ENCODE measurements at regions not wholly inside any gene's neighbourhood (a gene's known extent, or its start where the extent isn't known, plus 50 kb on each side); places are given as distances from the start of the nearest gene placed in this dataset.

GRCh38 chr20:7437311-7437710 is 502.9 kb downstream of the HAO1 start:
- no peaks in the 10 kb centered on the region for H3F3A ChIP-seq (replicated peaks; ENCODE audit: insufficient read depth)
- H3K79me2 ChIP-seq (ENCODE audit: insufficient read depth), result no peaks in the 10 kb centered on the region
- WGBS (ENCODE audit: low lambda C conversion rate), result 92% methylated on average over 3 of the region's 3 CpGs
- H4K20me1 ChIP-seq (ENCODE audit: insufficient read depth), result no peaks in the 10 kb centered on the region
- no peaks in the 10 kb centered on the region for H3K36me3 ChIP-seq (replicated peaks in 1 of 2; ENCODE audit: control insufficient read depth in 1 of 2, insufficient read depth in 2 of 2, low read length in 1 of 2)
- no peak overlapping the region for H3K9ac ChIP-seq
- H3K4me1 ChIP-seq (ENCODE audit: control insufficient read depth in 1 of 2, insufficient read depth in 2 of 2, low read depth in 1 of 2, low read length in 1 of 2), result no peaks in the 10 kb centered on the region; a peak in 1 of 4 replicates
- no peaks in the 10 kb centered on the region for H3K27me3 ChIP-seq (ENCODE audit: insufficient read depth)
- ChIA-PET POLR2A (no interaction called here), CTCF (no interaction called here)
- no peak overlapping the region for H3K4me2 ChIP-seq
- H2AFZ ChIP-seq (ENCODE audit: low read depth), result no peak overlapping the region
- H3K27ac ChIP-seq (ENCODE audit: low read depth in 2 of 2, low read length in 1 of 2), result no peak overlapping the region
- H3K9me2 ChIP-seq, result no peaks in the 10 kb centered on the region
- H3K4me3 ChIP-seq (ENCODE audit: low read depth in 2 of 2, low read length in 1 of 2), result no peak overlapping the region
- H3K9me3 ChIP-seq, result no peaks in the 10 kb centered on the region
- no peak for DNase-seq
- TF ChIP-seq GABPA (IDR thresholded peaks at IDR 0.05; ENCODE audit: low read depth) (no peak), EP300 (IDR thresholded peaks at IDR 0.05; ENCODE audit: borderline replicate concordance in 1 of 2, low read depth in 1 of 2, low read length in 1 of 2) (no peak), SIN3A (IDR thresholded peaks at IDR 0.05; ENCODE audit: borderline replicate concordance, low read depth, low read length) (no peak)

DNA sequence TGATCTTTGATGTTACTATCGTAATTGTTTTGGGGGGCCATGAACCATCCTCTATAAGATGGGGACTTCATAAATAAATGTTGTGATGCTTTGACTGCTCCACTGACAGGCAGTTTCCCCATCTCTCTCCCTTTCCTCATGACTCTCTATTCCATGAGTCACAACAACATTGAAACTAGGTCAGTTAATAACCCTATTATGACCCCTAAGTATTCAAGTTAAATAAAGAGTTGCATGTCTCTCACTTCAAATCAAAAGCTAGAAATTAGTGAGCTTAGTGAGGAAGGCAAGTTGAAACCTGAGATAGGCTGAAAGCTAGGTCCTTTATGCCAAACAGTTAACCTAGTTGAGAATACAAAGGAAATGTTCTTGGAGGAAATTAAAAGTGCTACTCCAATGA is 491.0 kb downstream of the HAO1 start:
- TF ChIP-seq, protein P1, sequence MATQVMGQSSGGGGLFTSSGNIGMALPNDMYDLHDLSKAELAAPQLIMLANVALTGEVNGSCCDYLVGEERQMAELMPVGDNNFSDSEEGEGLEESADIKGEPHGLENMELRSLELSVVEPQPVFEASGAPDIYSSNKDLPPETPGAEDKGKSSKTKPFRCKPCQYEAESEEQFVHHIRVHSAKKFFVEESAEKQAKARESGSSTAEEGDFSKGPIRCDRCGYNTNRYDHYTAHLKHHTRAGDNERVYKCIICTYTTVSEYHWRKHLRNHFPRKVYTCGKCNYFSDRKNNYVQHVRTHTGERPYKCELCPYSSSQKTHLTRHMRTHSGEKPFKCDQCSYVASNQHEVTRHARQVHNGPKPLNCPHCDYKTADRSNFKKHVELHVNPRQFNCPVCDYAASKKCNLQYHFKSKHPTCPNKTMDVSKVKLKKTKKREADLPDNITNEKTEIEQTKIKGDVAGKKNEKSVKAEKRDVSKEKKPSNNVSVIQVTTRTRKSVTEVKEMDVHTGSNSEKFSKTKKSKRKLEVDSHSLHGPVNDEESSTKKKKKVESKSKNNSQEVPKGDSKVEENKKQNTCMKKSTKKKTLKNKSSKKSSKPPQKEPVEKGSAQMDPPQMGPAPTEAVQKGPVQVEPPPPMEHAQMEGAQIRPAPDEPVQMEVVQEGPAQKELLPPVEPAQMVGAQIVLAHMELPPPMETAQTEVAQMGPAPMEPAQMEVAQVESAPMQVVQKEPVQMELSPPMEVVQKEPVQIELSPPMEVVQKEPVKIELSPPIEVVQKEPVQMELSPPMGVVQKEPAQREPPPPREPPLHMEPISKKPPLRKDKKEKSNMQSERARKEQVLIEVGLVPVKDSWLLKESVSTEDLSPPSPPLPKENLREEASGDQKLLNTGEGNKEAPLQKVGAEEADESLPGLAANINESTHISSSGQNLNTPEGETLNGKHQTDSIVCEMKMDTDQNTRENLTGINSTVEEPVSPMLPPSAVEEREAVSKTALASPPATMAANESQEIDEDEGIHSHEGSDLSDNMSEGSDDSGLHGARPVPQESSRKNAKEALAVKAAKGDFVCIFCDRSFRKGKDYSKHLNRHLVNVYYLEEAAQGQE (IDR thresholded peaks at IDR 0.05; ENCODE audit: low read depth, low read length), result no peak
- TF ChIP-seq NRF1 (IDR thresholded peaks at IDR 0.05; ENCODE audit: low read depth, low read length) (no peak), MXI1 (IDR thresholded peaks at IDR 0.05; ENCODE audit: low read depth, low read length) (no peak), SIN3A (IDR thresholded peaks at IDR 0.05; ENCODE audit: borderline replicate concordance, low read depth, low read length) (no peak), NFIC (IDR thresholded peaks at IDR 0.05; ENCODE audit: borderline replicate concordance) (no peak), TAF1 (IDR thresholded peaks at IDR 0.05; ENCODE audit: borderline replicate concordance, low read depth, low read length) (no peak), SMC3 (IDR thresholded peaks at IDR 0.05; ENCODE audit: low read depth, low read length) (no peak), EP300 (IDR thresholded peaks at IDR 0.05; ENCODE audit: borderline replicate concordance in 1 of 2, low read depth in 1 of 2, low read length in 1 of 2) (no peak), POLR2AphosphoS5 (IDR thresholded peaks at IDR 0.05; ENCODE audit: low read depth, low read length) (no peak), JUND (IDR thresholded peaks at IDR 0.05) (no peak), MAX (IDR thresholded peaks at IDR 0.05; ENCODE audit: low read depth) (no peak), FOXM1 (IDR thresholded peaks at IDR 0.05; ENCODE audit: low read depth) (no peak), MEF2A (IDR thresholded peaks at IDR 0.05; ENCODE audit: borderline replicate concordance, low read depth) (no peak), RCOR1 (IDR thresholded peaks at IDR 0.05; ENCODE audit: low read length) (no peak), RXRA (IDR thresholded peaks at IDR 0.05; ENCODE audit: borderline replicate concordance, low read depth) (no peak), CTCF (IDR thresholded peaks at IDR 0.05) (no peak), USF1 (IDR thresholded peaks at IDR 0.05; ENCODE audit: borderline replicate concordance, low read depth) (no peak), GATA2 (CRISPR knock-in tag; IDR thresholded peaks at IDR 0.05) (no peak), RAD21 (IDR thresholded peaks at IDR 0.05; ENCODE audit: low read length) (no peak)
- ChIA-PET POLR2A (no interaction called here), CTCF (no interaction called here)
- Histone ChIP-seq H3K27ac (ENCODE audit: low read depth in 2 of 2, low read length in 1 of 2) (no peak overlapping the region), H2AFZ (ENCODE audit: low read depth) (no peak overlapping the region), H3K27me3 (ENCODE audit: insufficient read depth) (no peaks in the 10 kb centered on the region), H3K9ac (no peak overlapping the region), H3F3A (replicated peaks; ENCODE audit: insufficient read depth) (no peaks in the 10 kb centered on the region), H4K20me1 (ENCODE audit: insufficient read depth) (no peaks in the 10 kb centered on the region), H3K9me3 (no peaks in the 10 kb centered on the region), H3K4me3 (ENCODE audit: low read depth in 2 of 2, low read length in 1 of 2) (no peak overlapping the region), H3K9me2 (no peaks in the 10 kb centered on the region), H3K4me2 (no peak overlapping the region), H3K36me3 (replicated peaks in 1 of 2; ENCODE audit: control insufficient read depth in 1 of 2, insufficient read depth in 2 of 2, low read length in 1 of 2) (no peaks in the 10 kb centered on the region), H3K4me1 (ENCODE audit: control insufficient read depth in 1 of 2, insufficient read depth in 2 of 2, low read depth in 1 of 2, low read length in 1 of 2) (no peaks in the 10 kb centered on the region), H3K79me2 (ENCODE audit: insufficient read depth) (no peaks in the 10 kb centered on the region)
- 12% methylated on average over 1 of the region's 1 CpG for WGBS (ENCODE audit: low lambda C conversion rate)
- no peak for DNase-seq
